NCI-H1417 (cell line): ENCODE measurements at regions not wholly inside any gene's neighbourhood (a gene's known extent, or its start where the extent isn't known, plus 50 kb on each side); places are given as distances from the start of the nearest gene placed in this dataset.

Source experiments
- DNase-seq, 3 experiments: peaks; one replicate each; lab custom pipeline; 2025; lab: John Stamatoyannopoulos, UW

DNA sequence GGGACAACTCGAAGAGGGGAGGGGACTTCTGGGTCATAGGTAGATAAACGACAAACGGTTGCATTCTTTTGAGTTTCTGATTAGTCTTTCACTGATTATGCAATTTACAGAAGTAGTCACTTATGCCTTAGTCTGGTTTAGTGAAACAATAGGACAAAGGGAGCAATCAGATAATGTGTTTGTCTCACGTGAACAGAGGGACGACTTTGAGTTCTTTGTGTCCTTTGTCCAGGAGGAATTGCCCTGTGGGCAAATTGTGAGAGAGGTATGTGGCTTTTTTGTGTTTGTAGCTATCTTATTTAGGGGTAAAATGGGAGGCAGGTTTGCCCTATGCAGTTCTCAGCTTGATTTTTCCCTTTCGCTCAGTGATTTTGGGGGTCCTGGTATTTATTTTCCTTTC is 362.9 kb upstream of the PCDH20 start:
- DNase-seq = no peak

DNA sequence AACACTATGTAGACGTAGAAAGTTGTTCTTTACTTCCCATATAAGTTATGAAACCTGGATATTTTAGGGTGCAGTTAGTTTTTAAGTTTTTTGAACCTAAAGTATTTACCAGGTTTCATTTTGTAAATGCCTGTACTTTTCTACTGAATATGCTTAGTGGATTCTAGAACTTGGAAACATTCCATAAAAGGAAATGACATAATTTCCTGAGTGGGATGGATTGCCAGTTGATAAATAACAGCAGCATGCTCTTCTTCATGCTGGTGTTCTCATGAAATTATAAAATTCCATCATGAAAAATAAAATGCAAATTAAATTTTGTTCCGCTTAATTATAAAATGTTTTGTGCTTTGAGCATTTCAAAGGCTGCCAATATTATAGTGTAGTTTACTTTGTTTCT is 362.2 kb upstream of the PCDH20 start:
- no peak for DNase-seq

DNA sequence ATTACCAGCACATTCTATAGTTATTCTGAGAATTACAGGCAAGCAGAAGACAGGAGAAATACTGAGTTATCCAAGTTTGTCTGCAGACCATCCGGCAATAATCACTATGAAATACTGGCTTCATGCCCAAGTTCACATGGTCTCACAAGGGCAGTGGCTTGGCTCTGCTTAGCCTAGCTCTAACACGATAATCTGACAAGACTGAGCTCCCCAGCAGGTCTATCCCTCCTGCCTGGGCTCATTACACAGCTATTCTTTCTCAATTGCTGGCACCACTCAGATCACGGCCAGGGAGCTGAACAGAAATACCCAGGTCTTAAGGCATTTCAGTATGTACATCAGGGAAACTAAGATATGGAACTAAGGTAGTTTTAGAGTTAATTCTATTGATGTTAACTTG is 361.6 kb upstream of the PCDH20 start:
- DNase-seq = no peak

DNA sequence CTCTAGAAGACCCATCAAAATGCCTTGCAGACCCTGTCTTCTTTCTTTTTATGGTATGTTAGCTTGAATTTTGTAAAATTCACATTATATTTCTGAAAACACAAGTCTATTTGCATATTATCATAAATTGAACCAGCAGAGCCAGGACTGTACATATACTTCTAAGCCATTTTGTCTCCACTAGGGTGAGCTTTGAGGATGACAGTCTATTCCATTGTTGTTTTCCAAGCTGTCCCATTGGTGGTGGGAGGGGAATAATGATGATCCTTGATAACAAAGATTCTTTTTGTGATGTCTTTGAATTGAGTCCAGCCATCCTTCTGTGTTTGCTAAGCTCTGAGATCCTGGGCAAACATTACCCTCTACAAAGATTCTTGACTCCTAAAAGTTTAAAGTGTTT is 359.3 kb upstream of the PCDH20 start:
- DNase-seq = no peak

DNA sequence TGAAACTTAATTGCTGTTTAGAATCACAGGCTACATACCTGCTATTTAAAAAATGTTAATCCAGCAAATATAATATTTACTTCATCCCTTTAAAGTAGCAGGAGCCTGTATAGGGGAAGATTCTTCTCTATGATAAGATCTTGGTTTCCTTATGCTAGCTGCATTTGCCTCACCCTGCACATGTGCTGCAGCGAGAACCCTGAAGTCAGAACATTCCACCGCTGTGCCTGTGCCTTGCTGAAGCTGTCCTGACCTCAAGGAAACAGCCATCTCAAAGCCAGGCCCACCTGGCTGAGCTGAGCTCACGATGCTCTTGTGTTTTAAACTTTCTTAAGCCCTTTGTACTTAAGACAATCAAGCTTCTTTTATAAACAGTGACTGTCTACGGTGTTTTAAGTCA is 355.0 kb upstream of the PCDH20 start:
- DNase-seq = no peak

DNA sequence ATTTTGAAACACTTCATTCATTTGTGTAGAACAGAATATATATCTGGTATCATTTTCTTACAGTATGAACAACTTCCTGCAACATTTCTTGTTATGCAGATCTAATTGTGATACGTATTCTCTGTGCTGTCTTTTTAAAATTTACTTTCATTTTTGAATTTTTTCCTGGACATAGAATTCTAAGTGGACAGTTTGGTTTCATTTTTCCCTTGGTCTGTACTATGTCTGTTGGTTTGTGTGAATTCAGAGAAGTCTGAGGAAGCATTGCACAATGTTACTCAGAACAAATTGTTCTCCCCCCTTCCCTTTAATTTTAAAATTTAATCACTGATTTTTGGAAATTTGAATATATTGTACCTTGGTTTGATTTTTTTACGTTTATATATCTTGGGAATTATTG is 352.5 kb upstream of the PCDH20 start:
- no peak for DNase-seq

DNA sequence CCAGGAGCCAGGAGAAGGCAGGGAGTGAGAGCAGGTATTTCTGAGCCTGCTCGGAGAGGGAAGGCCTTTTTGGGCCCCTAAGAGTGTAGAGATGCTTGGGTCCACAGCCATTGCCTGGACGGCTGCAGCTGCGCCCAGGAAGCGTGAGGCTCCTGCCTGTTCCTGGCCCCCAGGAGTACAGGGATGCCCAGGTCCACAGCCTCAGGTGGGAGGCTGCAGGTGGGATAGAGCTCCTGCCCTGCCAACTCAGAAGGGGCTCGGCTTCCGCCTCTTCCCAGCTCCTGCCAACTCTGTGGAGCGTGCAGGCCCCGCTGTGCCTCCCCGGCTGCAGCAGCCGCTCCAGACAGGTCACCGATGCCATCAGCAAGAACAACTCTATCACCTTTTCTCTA is 351.0 kb upstream of the PCDH20 start:
- no peak for DNase-seq

DNA sequence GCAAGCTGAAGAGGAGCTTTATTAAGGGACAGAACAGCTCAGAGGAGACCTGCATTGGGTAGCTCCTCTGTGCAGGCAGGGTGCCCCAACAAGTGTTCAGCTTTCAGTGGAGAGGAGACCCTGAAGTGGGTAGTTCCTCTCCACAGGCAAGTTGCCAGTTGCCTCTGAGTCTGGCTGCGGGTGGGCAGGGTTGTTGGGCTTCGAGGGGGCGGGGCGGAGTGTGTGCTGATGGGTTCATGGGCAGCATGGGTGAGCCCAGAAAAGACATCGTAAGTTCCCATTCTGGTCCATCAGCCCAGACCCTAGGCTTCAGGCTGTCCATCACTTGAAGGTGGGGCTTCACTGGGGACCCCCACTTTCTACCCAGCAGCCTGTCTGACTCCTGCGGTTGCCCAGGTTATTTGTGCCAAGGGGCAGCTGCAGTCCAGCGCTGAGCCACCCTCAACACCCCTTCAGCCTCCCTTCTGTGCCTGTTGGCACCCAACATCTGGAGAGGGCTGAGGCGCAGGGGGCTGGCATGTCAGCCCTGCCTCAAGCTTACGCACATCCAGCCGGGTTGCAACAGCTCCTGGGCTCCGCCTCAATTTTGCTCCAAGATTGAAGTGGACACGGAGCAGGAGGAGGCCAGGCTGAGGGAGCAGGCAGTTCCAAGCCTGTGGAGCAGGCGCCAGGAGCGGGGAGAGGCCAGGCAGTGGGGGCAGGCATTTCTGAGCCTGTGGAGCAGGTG is 350.5 kb upstream of the PCDH20 start:
- DNase-seq = no peak

DNA sequence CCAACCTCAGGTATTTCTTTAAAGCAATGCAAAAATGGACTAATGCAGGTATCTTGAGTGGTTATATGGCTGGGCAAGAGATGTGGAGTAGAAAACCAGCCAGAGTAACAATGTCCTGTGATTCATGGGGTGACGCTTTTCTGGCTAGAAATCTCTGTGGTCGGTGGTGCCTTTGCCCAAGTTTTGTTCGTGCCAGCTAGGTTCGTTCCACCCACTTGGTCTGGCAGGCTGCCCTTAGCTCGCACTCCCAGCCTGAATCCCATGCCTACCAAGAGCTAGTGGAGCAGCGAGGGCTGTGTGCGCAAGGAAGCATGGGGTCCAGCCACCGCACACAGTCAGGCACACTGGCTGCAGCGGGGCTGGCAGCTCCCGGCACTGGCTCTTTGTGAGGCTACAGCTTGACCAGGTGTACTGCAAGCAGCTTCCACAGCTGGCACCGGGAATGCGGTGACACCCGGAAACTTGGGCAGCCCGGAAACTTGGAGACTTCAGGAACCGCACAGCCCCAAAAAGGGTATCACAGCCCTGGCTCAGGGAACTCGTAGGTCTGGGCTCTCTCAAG is 349.6 kb upstream of the PCDH20 start:
- DNase-seq = no peak

DNA sequence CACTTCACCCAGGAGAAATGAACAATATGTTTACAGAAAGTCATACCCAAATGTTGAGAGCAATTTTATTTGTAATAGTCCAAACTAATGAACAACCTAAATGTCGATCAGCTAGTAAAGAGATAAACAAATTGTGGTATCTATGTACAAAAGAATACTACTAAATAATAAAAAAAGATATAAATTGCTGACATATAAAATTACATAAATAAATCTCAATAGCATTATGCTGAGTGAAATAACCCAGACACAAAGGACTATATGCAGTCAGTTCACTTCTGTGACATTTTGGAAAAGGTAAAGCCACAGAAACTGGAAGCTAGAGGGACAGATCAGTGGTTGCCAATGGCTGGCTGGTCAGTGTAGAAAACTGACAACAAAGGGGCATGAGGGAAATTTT is 346.0 kb upstream of the PCDH20 start:
- DNase-seq = no peak

DNA sequence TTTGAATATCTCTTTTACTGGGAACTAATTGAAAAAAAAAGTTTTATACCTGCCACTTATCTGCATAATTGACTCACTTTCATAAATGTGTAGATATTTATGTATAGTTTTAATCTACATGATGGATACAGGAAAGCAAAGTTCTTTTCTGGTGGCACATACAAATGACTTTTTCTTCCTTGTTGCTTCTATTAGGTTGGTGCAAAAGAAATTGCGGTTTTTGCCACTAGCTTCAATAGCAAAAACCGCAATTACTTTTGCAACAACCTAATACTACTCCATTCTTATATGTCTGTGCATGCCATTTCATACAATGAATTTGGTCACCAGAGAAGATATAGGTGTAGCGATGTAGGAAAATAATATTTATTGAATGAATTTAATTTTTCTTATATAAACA is 344.5 kb upstream of the PCDH20 start:
- DNase-seq = no peak

DNA sequence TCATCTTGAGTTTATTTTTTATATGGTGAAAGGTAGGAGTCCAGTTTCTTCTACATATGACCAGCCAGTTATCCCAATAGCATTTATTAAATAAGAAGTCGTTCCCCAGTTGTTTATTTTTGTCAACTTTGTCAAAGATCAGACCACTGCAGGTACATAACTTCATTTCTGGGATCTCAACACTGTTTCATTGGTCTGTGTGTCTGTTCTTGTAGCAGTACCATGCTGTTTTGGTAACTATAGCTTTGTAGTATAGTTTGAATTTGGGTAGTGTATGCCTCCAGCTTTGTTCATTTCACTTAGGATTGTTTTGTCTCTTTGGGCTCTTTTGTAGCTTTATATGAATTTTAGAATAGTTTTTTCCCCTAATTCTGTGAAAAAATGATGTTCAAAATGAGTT is 340.4 kb upstream of the PCDH20 start:
- DNase-seq = no peak

DNA sequence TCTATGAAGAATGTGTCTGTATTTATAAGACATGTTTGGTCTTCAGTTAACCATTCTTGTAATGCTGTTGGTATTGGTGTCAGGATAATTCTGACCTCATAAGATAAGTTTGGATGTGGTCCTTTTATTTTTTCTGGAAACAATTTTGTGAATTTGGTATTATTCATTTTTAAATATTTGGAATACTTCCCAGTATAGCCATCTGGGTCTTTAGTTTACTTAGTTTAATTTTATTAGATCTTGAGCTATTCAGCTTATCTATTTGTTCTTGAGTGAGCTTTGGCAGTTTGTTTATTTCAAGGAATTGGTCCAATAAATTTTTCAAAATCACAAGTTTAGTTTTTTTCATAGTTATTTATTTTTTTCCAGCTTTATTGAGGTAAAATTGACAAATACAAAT is 335.4 kb upstream of the PCDH20 start:
- no peak for DNase-seq

DNA sequence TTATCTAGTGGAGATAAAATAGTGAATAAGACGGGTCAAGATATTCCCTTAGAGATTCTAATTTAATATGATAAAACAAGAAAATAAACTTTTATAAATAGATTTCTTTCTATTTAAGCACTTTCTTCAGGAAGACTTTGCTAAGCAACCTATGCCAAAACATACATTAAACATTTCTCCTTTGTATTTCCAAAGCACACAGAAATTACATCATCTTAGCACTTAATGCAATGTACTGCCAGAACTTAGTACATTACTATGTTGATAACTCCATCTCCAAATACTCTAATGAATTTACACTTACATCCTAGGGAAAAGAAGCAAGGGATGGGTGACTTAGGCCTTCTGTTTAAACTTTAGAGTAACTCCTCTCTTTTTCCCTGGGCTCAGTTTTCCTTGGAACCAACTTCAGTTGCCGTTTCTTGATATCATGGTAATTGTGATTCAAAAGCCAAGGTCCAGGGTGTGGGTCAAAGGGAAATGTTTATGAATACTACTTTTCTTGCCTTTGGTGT is 322.6 kb upstream of the PCDH20 start:
- DNase-seq = no peak

DNA sequence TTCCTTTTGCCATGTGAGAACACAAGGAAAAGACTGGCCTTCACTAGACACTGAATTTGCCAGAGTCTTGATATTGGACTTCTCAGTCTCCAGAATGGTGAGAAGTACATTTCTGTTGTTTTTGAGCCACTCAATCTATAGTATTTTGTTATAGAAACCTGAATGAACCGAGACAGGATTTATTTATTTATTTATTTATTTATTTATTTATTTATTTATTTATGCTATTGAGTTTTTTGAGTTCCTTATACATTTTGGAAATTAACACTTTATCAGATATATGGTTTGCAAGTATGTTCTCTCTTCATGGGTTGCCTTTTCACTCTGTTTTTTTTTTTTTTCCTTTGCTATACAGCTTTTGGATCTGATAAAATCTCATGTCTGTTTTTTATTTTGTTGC is 319.0 kb upstream of the PCDH20 start:
- DNase-seq = no peak

DNA sequence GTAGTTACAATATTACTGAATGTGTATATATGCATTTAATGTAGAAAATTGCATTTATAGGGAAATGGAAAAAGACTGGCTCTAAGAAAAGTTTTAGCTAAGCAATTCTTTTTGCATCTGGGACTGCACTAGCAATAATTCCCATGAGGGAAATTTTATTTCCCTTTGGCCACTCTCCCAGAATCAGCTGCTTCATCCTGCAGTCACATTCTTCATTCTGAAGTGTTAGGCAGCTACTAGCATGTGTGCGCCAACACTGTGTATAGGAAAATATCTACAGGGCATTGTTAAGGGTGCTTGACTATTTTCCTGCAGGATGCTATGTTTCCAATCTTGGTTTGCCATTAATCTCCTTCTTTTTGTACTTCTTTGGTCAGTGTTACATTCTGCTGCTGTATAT is 312.8 kb upstream of the PCDH20 start:
- peak in 1 of 3 experiments; percentile 33 for DNase-seq

DNA sequence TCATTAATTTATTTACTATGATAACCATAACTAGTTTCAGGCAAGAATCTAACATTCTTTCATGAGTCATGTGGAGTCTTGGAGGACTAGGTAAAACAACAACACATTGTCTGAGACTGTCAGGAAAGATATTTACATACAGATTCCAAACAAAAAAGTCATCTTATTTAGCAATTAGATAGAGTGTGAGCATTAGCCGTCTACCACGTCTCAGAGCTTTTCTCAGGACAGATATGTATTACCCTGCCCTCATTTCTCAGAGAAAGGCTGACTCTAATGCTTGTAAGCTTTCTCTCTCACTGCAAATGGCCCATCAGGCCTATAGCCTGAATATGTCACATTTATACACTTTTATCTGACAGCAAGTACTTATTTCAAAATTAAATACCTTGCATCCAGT is 312.1 kb upstream of the PCDH20 start:
- DNase-seq = no peak

DNA sequence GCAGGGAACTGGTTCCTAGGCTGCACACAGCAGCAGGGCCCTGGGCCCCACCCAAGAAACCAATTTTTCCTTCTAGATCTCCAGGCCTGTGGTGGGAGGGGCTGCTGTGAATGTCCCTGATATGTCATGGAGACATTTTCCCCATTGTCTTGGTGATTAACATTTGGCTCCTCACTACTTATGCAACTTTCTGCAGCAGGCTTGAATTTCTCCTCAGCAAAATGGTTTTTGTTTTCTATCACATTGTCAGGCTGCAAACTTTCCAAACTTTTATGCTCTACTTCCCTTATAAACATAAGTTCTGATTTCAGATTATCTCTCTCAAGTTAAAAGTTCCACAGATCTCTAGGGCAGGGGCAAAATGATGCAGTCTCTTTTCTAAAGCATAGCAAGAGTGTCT is 310.2 kb upstream of the PCDH20 start:
- DNase-seq = no peak

DNA sequence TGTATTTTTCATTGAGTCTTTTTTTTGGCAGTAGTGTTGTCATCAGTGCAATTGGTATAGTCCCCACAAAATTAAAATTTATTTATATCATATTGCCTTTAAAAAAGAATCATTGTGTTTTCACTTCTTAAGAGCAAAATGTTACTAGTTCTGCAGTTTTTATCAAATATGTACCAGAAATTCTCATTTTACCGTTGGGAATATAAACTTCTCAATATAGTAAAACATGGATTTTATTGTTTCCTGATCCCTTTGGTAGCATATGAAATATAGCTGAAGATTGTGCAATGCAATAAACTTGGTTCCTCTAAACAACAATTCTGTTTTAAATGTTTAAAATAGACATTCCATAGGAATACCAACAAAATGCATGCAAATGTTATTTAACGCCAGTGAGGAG is 306.5 kb upstream of the PCDH20 start:
- DNase-seq = no peak

DNA sequence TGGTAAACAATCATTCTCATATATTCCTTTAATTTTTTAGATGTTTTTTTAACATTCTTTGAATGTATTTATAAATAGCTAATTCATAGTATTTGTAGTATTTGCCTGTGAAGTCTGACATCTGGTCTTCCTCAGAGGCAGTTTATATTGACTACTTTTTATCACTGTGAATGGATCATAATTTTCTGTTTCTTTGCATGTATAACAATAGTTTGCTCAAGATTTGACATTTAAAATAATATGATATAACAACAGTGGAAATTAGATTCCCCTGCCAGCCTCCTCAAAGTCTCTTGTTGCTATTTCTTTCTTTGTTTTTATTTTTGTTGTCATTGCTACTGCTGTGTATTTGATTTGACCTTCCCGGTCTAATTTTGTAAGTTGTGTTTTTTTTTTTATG is 297.0 kb upstream of the PCDH20 start:
- DNase-seq = no peak

DNA sequence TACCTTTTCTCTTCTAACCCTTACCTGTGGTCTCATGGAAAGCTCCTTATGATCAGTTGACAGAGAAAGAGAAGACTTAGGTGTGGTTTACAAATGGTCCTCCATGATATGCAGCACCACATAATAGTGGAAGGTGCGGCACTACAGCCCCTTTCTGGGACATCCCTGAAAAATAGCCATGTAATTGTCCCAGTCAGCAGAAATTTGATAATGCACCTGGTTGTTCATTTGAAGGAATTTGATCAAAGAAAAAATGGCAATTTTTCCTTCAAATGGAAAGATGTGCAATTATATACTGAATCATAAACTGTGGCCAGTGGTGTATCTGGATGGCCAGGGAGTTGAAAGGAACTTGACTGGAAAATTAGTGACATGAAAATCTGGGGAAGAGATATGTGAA is 293.6 kb upstream of the PCDH20 start:
- no peak for DNase-seq

DNA sequence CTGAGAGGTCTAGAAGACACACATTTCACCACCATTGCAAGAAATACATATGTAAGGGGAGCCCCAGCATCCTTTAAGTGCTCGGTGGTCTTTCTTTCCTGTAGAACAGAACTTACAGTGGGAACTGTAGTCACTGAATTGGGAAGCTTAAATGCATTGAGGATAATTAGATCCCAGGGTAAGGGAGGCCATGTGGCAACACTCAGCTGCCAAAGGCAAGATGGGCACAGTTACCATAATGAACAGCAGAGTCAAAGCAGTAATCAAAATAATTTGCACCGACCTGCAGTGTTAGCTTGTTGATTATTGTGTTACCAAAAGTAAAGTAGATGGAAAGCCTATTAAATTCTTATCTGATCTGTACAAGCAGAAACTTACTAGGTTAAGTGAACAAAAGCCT is 291.2 kb upstream of the PCDH20 start:
- no peak for DNase-seq

DNA sequence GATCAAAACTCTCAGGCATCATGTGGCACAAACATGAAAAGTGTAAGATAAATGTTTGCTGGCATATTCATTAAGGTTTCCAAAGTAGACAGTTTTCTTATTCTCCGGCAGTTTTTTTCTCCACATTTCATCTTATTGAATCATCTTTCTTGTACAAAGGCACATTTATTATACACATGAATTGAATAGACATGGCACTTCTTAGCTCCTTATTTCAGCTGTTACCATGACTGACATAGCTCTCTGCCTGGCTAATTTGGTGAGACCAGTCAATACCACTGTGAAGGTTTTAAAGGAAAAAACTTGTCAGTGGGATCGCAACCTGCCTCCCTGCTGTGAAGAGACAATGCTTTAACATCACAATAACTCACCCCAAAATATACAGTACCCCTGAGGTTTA is 285.0 kb upstream of the PCDH20 start:
- DNase-seq = no peak

DNA sequence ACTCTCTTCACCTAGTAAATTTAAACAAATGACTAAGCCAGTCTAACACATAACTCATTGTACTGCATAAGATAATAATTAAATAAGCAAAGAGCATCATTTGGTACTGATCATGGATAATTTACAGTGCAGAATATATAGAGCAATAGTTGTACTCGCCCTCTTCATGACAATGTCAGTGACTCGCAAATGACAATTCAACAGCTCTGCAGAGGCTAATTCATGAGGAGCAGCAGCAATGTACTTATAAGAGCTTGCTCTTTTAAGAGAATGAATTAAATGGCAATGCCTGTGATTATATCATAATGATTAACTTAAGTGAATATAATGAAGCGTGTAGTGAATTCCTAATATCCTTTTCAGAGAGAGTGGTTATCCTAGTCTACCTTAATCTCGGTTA is 284.5 kb upstream of the PCDH20 start:
- DNase-seq = peak in 1 of 3 experiments; percentile 22
